BJ (cell line): ENCODE measurements at regions not wholly inside any gene's neighbourhood (a gene's known extent, or its start where the extent isn't known, plus 50 kb on each side); places are given as distances from the start of the nearest gene placed in this dataset.

Experiments
- CTCF ChIA-PET: fragments of 350-600 bp; formaldehyde crosslinking; extraction: SDS; loops from one replicate; lab custom pipeline; 2021; ENCODE audit warnings: antibody characterized with exemption, inconsistent platforms; lab: Yijun Ruan, JAX
- POLR2A ChIA-PET: fragments of 300-600 bp; sonication (Branson Sonifier 250); formaldehyde crosslinking; extraction: SDS; loops from one replicate; lab custom pipeline; 2021; ENCODE audit warnings: antibody characterized with exemption; lab: Charles Lee
- DNase-seq: peaks from one replicate; pipeline ENCODE4 v3.0.0-alpha.2; 2011; ENCODE audit warnings: low read depth
- H3K27me3 ChIP-seq: 2 replicates; pipeline ENCODE4 v1.6.0; 2011; ENCODE audit warnings: low read length; ENCODE audit not compliant: control insufficient read depth, insufficient read depth
- H3K36me3 ChIP-seq: 2 replicates; pipeline ENCODE4 v1.5.1; 2011; ENCODE audit warnings: low read length; ENCODE audit not compliant: control insufficient read depth, insufficient read depth
- H3K4me3 ChIP-seq: 2 replicates; pipeline ENCODE4 v1.5.1; 2011; ENCODE audit warnings: low read depth, mild to moderate bottlenecking, control low read depth, low read length
- CTCF ChIP-seq: IDR thresholded peaks from 2 replicates; pipeline ENCODE4 v1.5.1; 2011; ENCODE audit warnings: low read depth, mild to moderate bottlenecking, control low read depth, inconsistent platforms, low read length, moderate library complexity; ENCODE audit not compliant: insufficient read depth

- Histone ChIP-seq H3K36me3 (no peaks in the 10 kb centered on the region), H3K27me3 (no peaks in the 10 kb centered on the region), H3K4me3 (no peak overlapping the region)
- DNase-seq: no peak
- CTCF ChIA-PET: no interaction called here
- POLR2A ChIA-PET: no interaction called here
- TF ChIP-seq CTCF: no peak
Observed at GRCh38 chr10:108688314-108688713, 1235.0 kb downstream of the XPNPEP1 start.

- POLR2A ChIA-PET: no interaction called here
- no peaks in the 10 kb centered on the region for H3K36me3 ChIP-seq
- CTCF ChIA-PET: interaction anchor here (0.7 kb wide), 1 partner anchor 698 kb away, joined by 3 read pairs; no protein-coding TSS in a partner anchor
Observed at GRCh38 chr10:108685863-108686531, 1237.3 kb downstream of the XPNPEP1 start.

GRCh38 chr10:108684431-108684830, 1238.9 kb downstream of the XPNPEP1 start:
- ChIA-PET CTCF (no interaction called here), POLR2A (no interaction called here)
- Histone ChIP-seq H3K27me3 (no peaks in the 10 kb centered on the region), H3K4me3 (no peak overlapping the region), H3K36me3 (no peaks in the 10 kb centered on the region)
- TF ChIP-seq CTCF: no peak
- DNase-seq: no peak

More at GRCh38 chr10:108685863-108686531, 1237.3 kb downstream of the XPNPEP1 start:
- Histone ChIP-seq H3K27me3 (no peaks in the 10 kb centered on the region), H3K4me3 (no peak overlapping the region)
- TF ChIP-seq CTCF: no peak
- no peak for DNase-seq

GRCh38 chr10:108673741-108674140, 1249.6 kb downstream of the XPNPEP1 start:
- Histone ChIP-seq H3K36me3 (no peaks in the 10 kb centered on the region), H3K4me3 (no peak overlapping the region), H3K27me3 (no peaks in the 10 kb centered on the region)
- no peak for TF ChIP-seq CTCF
- DNase-seq: no peak
- CTCF ChIA-PET: no interaction called here
- POLR2A ChIA-PET: no interaction called here

GRCh38 chr10:108663587-108663986, 1259.7 kb downstream of the XPNPEP1 start:
- Histone ChIP-seq H3K36me3 (no peaks in the 10 kb centered on the region), H3K4me3 (no peak overlapping the region), H3K27me3 (no peaks in the 10 kb centered on the region)
- no peak for TF ChIP-seq CTCF
- POLR2A ChIA-PET: no interaction called here
- CTCF ChIA-PET: no interaction called here
- DNase-seq: no peak
